ENCODE measurements at regions not wholly inside any gene's neighbourhood (a gene's known extent, or its start where the extent isn't known, plus 50 kb on each side); places are given as distances from the start of the nearest gene placed in this dataset.

DNA sequence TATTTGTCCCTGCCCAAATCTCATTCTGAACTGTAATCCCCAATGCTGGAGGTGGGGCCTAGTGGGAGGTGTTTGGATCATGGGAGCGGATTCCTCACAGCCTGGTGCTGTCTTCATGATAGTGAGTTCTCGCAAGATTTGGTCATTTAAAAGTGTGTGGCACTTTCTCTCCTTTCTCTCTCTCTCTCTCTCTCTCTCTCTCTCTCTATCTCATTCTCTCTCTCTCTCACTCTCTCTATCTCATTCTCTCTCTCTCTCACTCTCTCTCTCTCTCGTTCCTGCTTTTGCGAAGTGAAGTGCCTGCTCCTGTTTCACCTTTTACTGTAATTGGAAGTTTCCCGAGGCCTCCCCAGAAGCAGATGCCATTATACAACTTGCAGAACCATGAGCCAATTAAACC lies 207.3 kb upstream of the NR4A3 start:
- no peaks in the 10 kb centered on the region for H3K4me1 ChIP-seq (ENCODE audit: insufficient read depth, low read length, poor library complexity, severe bottlenecking)
- BruUV-seq (replicated peaks) = no TSS peak
- no peaks in the 10 kb centered on the region for H3K36me3 ChIP-seq (ENCODE audit: insufficient read depth, low read length, poor library complexity, severe bottlenecking)
- DNase-seq (ENCODE audit: low spot score) = no peak
- H3K27ac ChIP-seq (ENCODE audit: low read depth, low read length, poor library complexity, severe bottlenecking) = no peak overlapping the region
- no peak overlapping the region for H3K4me3 ChIP-seq (ENCODE audit: low read depth, low read length, poor library complexity, severe bottlenecking)
- H3K27me3 ChIP-seq (replicated peaks; ENCODE audit: insufficient read depth, low read depth, low read length, poor library complexity) = no peaks in the 10 kb centered on the region
- CTCF ChIA-PET = no interaction called here
- POLR2A ChIA-PET (ENCODE audit: low non-redundant PET) = no interaction called here
- intact Hi-C loops (cut with micrococcal nuclease; ENCODE audit: unreplicated experiment) = no loop called here
- TF ChIP-seq EZH2 (IDR thresholded peaks at IDR 0.05; ENCODE audit: borderline replicate concordance, low read depth, low read length, poor library complexity, severe bottlenecking) = no peak
- TF ChIP-seq, protein P1, sequence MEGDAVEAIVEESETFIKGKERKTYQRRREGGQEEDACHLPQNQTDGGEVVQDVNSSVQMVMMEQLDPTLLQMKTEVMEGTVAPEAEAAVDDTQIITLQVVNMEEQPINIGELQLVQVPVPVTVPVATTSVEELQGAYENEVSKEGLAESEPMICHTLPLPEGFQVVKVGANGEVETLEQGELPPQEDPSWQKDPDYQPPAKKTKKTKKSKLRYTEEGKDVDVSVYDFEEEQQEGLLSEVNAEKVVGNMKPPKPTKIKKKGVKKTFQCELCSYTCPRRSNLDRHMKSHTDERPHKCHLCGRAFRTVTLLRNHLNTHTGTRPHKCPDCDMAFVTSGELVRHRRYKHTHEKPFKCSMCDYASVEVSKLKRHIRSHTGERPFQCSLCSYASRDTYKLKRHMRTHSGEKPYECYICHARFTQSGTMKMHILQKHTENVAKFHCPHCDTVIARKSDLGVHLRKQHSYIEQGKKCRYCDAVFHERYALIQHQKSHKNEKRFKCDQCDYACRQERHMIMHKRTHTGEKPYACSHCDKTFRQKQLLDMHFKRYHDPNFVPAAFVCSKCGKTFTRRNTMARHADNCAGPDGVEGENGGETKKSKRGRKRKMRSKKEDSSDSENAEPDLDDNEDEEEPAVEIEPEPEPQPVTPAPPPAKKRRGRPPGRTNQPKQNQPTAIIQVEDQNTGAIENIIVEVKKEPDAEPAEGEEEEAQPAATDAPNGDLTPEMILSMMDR (conservative IDR thresholded peaks at IDR 0.05; ENCODE audit: low read depth, low read length) = no peak
- H3K9me3 ChIP-seq (ENCODE audit: low read depth, low read length, poor library complexity, severe bottlenecking) = no peaks in the 10 kb centered on the region

DNA sequence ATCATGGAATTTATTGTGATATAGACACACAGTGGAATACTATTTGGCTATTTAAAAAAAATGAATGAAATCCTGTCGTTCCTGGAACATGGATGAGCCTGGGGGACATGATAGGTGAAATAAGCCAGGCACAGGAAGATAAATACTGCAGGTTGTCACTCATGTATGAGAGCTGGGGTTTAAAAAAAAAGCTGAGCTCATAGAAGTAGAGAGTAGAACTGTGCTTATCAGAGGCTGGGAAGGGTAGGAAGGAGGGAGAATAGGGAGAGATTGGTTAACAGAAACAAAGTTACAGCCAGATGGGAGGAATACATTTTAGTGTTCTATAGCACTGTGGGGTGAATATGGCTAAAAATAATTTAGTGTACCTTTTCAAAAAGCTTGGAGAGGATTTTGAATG lies 200.6 kb upstream of the NR4A3 start:
- POLR2A ChIA-PET (ENCODE audit: low non-redundant PET) = no interaction called here
- H3K4me1 ChIP-seq (ENCODE audit: insufficient read depth, low read length, poor library complexity, severe bottlenecking) = no peaks in the 10 kb centered on the region
- intact Hi-C loops (cut with micrococcal nuclease; ENCODE audit: unreplicated experiment) = no loop called here

DNA sequence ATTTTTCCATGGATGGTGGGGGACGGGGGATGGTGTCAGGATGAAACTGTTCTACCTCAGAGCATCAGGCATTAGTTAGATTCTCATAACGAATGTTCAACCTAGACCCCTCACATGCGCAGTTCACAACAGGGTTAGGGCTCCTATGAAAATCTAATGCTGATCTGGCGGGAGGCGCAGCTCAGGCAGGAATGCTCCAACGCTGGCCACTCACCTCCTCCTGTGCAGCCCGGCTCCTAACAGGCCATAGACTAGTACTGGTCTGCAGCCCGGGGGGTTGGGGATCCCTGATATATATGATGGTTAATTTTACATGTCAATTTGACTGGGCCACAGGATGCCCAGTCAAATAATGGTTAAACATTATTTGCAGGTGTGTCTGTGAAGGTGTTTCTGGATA lies 199.0 kb upstream of the NR4A3 start:
- no peak for DNase-seq (ENCODE audit: low spot score)
- Histone ChIP-seq H3K9me3 (ENCODE audit: low read depth, low read length, poor library complexity, severe bottlenecking) (no peaks in the 10 kb centered on the region), H3K4me1 (ENCODE audit: insufficient read depth, low read length, poor library complexity, severe bottlenecking) (no peaks in the 10 kb centered on the region), H3K36me3 (ENCODE audit: insufficient read depth, low read length, poor library complexity, severe bottlenecking) (no peaks in the 10 kb centered on the region), H3K4me3 (ENCODE audit: low read depth, low read length, poor library complexity, severe bottlenecking) (no peak overlapping the region), H3K27ac (ENCODE audit: low read depth, low read length, poor library complexity, severe bottlenecking) (no peak overlapping the region), H3K27me3 (replicated peaks; ENCODE audit: insufficient read depth, low read depth, low read length, poor library complexity) (no peaks in the 10 kb centered on the region)
- no TSS peak for BruUV-seq (replicated peaks)
- ChIA-PET POLR2A (ENCODE audit: low non-redundant PET) (no interaction called here), CTCF (no interaction called here)
- TF ChIP-seq EZH2 (IDR thresholded peaks at IDR 0.05; ENCODE audit: borderline replicate concordance, low read depth, low read length, poor library complexity, severe bottlenecking) = no peak
- TF ChIP-seq, protein P1 (conservative IDR thresholded peaks at IDR 0.05; ENCODE audit: low read depth, low read length) = no peak
- intact Hi-C loops (cut with micrococcal nuclease; ENCODE audit: unreplicated experiment) = no loop called here

More for the DNA sequence above, 200.6 kb upstream of the NR4A3 start:
- TF ChIP-seq EZH2 (IDR thresholded peaks at IDR 0.05; ENCODE audit: borderline replicate concordance, low read depth, low read length, poor library complexity, severe bottlenecking) = no peak
- TF ChIP-seq, protein P1 (conservative IDR thresholded peaks at IDR 0.05; ENCODE audit: low read depth, low read length) = no peak
- no peak overlapping the region for H3K27ac ChIP-seq (ENCODE audit: low read depth, low read length, poor library complexity, severe bottlenecking)
- DNase-seq (ENCODE audit: low spot score) = no peak
- no peak overlapping the region for H3K4me3 ChIP-seq (ENCODE audit: low read depth, low read length, poor library complexity, severe bottlenecking)
- no peaks in the 10 kb centered on the region for H3K9me3 ChIP-seq (ENCODE audit: low read depth, low read length, poor library complexity, severe bottlenecking)
- no peaks in the 10 kb centered on the region for H3K36me3 ChIP-seq (ENCODE audit: insufficient read depth, low read length, poor library complexity, severe bottlenecking)
- CTCF ChIA-PET = no interaction called here
- no peaks in the 10 kb centered on the region for H3K27me3 ChIP-seq (replicated peaks; ENCODE audit: insufficient read depth, low read depth, low read length, poor library complexity)
- BruUV-seq (replicated peaks) = no TSS peak

Measured in A673 (cell line).